ENCODE measurements at regions not wholly inside any gene's neighbourhood (a gene's known extent, or its start where the extent isn't known, plus 50 kb on each side); places are given as distances from the start of the nearest gene placed in this dataset.

DNA sequence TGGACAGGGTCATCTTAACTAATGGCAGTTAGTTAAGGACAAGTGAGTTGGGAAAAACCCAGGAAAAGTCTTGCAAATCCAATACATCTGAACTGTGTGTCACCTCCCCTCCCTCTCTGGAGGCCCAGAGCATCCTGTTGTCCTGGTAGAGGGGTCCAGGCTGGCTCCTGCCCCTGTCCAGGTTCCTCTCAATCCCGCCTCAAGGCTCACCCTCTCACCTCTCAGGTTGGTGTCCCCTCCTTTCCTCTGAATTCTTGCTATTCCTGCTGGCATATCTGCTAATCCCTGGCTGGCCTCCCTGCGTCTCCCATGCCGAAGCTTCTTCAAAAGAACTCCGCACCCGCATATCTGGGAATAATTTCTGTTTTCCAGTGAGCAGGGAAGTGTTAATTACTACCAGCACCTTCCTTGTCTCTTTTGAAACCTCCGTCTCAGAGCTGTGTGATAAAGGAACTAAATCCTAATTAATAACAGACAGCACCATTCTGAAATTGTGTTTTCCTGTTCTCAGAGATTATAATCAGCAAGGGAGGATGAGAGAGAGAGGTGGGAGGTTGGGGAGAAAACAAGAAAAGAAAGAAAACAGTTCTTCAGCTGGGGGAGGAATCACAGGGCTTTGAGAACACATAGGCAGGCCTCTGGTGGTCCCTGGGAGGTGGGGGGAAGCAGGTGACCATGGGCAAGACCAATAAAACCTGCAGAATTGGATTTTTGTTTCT, 568.0 kb downstream of the PTPRU start:
- no peak for ATAC-seq
- TF ChIP-seq SNAI2 (CRISPR knock-in tag; IDR thresholded peaks at IDR 0.05) = no peak
- TF ChIP-seq TCF4 (CRISPR knock-in tag; IDR thresholded peaks at IDR 0.05; ENCODE audit: borderline replicate concordance) = no peak
- TF ChIP-seq, protein P1, sequence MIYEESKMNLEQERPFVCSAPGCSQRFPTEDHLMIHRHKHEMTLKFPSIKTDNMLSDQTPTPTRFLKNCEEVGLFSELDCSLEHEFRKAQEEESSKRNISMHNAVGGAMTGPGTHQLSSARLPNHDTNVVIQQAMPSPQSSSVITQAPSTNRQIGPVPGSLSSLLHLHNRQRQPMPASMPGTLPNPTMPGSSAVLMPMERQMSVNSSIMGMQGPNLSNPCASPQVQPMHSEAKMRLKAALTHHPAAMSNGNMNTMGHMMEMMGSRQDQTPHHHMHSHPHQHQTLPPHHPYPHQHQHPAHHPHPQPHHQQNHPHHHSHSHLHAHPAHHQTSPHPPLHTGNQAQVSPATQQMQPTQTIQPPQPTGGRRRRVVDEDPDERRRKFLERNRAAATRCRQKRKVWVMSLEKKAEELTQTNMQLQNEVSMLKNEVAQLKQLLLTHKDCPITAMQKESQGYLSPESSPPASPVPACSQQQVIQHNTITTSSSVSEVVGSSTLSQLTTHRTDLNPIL (CRISPR knock-in tag; IDR thresholded peaks at IDR 0.05; ENCODE audit: low read depth) = no peak
- no peak for TF ChIP-seq ARNTL (CRISPR knock-in tag; IDR thresholded peaks at IDR 0.05; ENCODE audit: borderline replicate concordance, low read depth)
- no peak for TF ChIP-seq ZNF8 (CRISPR knock-in tag; IDR thresholded peaks at IDR 0.05)
- no peak for TF ChIP-seq ZFP3 (CRISPR knock-in tag; IDR thresholded peaks at IDR 0.05)
- TF ChIP-seq BACH2 (CRISPR knock-in tag; IDR thresholded peaks at IDR 0.05; ENCODE audit: borderline replicate concordance) = no peak
- TF ChIP-seq, protein P2, sequence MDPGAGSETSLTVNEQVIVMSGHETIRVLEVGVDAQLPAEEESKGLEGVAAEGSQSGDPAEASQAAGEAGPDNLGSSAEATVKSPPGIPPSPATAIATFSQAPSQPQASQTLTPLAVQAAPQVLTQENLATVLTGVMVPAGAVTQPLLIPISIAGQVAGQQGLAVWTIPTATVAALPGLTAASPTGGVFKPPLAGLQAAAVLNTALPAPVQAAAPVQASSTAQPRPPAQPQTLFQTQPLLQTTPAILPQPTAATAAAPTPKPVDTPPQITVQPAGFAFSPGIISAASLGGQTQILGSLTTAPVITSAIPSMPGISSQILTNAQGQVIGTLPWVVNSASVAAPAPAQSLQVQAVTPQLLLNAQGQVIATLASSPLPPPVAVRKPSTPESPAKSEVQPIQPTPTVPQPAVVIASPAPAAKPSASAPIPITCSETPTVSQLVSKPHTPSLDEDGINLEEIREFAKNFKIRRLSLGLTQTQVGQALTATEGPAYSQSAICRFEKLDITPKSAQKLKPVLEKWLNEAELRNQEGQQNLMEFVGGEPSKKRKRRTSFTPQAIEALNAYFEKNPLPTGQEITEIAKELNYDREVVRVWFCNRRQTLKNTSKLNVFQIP (CRISPR knock-in tag; IDR thresholded peaks at IDR 0.05; ENCODE audit: borderline replicate concordance, low read depth) = no peak
- TF ChIP-seq ESRRG (CRISPR knock-in tag; IDR thresholded peaks at IDR 0.05) = no peak
- TF ChIP-seq OSR1 (CRISPR knock-in tag; IDR thresholded peaks at IDR 0.05) = no peak
- no peak for TF ChIP-seq ZNF70 (CRISPR knock-in tag; IDR thresholded peaks at IDR 0.05)
- no peak for TF ChIP-seq GLIS3 (CRISPR knock-in tag; IDR thresholded peaks at IDR 0.05)
- no peak for TF ChIP-seq ZC3H10 (CRISPR knock-in tag; IDR thresholded peaks at IDR 0.05)

DNA sequence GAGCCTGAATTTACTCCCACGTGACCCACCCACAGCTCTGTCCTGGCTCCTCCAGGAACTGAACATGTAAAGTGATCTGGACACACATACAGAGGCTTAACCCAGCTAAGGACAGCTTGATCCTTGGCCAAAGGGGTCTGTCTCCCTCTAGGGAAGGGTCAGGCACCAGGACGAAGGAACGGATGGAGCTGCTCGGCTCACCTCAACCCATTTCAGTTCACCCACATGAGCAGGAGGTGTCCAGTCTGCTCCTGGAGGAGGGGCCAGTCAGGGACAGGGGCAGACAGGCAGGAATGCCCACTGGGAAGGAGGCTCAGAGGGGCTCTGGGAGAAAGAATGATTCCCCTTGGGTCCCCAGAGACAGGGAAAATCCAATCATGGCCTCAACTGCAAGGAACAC, 567.2 kb downstream of the PTPRU start:
- TF ChIP-seq ZFP3 (CRISPR knock-in tag; IDR thresholded peaks at IDR 0.05) = no peak
- TF ChIP-seq ZC3H10 (CRISPR knock-in tag; IDR thresholded peaks at IDR 0.05) = no peak
- TF ChIP-seq ESRRG (CRISPR knock-in tag; IDR thresholded peaks at IDR 0.05) = no peak
- TF ChIP-seq ZFP30 (CRISPR knock-in tag; IDR thresholded peaks at IDR 0.05) = no peak
- TF ChIP-seq, protein P3, sequence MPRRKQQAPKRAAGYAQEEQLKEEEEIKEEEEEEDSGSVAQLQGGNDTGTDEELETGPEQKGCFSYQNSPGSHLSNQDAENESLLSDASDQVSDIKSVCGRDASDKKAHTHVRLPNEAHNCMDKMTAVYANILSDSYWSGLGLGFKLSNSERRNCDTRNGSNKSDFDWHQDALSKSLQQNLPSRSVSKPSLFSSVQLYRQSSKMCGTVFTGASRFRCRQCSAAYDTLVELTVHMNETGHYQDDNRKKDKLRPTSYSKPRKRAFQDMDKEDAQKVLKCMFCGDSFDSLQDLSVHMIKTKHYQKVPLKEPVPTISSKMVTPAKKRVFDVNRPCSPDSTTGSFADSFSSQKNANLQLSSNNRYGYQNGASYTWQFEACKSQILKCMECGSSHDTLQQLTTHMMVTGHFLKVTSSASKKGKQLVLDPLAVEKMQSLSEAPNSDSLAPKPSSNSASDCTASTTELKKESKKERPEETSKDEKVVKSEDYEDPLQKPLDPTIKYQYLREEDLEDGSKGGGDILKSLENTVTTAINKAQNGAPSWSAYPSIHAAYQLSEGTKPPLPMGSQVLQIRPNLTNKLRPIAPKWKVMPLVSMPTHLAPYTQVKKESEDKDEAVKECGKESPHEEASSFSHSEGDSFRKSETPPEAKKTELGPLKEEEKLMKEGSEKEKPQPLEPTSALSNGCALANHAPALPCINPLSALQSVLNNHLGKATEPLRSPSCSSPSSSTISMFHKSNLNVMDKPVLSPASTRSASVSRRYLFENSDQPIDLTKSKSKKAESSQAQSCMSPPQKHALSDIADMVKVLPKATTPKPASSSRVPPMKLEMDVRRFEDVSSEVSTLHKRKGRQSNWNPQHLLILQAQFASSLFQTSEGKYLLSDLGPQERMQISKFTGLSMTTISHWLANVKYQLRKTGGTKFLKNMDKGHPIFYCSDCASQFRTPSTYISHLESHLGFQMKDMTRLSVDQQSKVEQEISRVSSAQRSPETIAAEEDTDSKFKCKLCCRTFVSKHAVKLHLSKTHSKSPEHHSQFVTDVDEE (CRISPR knock-in tag; IDR thresholded peaks at IDR 0.05) = no peak
- no peak for TF ChIP-seq ARNTL (CRISPR knock-in tag; IDR thresholded peaks at IDR 0.05; ENCODE audit: borderline replicate concordance, low read depth)
- TF ChIP-seq PATZ1 (CRISPR knock-in tag; IDR thresholded peaks at IDR 0.05; ENCODE audit: borderline replicate concordance) = no peak
- TF ChIP-seq BACH2 (CRISPR knock-in tag; IDR thresholded peaks at IDR 0.05; ENCODE audit: borderline replicate concordance) = no peak
- no peak for TF ChIP-seq SNAI2 (CRISPR knock-in tag; IDR thresholded peaks at IDR 0.05)
- TF ChIP-seq, protein P1 (CRISPR knock-in tag; IDR thresholded peaks at IDR 0.05; ENCODE audit: low read depth) = no peak
- TF ChIP-seq PPARA (CRISPR knock-in tag; IDR thresholded peaks at IDR 0.05; ENCODE audit: borderline replicate concordance) = no peak
- TF ChIP-seq TOX (CRISPR knock-in tag; IDR thresholded peaks at IDR 0.05; ENCODE audit: borderline replicate concordance) = no peak
- no peak for TF ChIP-seq OSR1 (CRISPR knock-in tag; IDR thresholded peaks at IDR 0.05)
- no peak for TF ChIP-seq TCF4 (CRISPR knock-in tag; IDR thresholded peaks at IDR 0.05; ENCODE audit: borderline replicate concordance)
- no peak for TF ChIP-seq ZNF70 (CRISPR knock-in tag; IDR thresholded peaks at IDR 0.05)
- ATAC-seq = no peak
